Fibroblast of upper back skin (primary cell): ENCODE measurements at regions not wholly inside any gene's neighbourhood (a gene's known extent, or its start where the extent isn't known, plus 50 kb on each side); places are given as distances from the start of the nearest gene placed in this dataset.

ENCODE experiments used
- DNase-seq: peaks from one replicate; pipeline ENCODE4 v3.0.0-alpha.2; 2013

DNA sequence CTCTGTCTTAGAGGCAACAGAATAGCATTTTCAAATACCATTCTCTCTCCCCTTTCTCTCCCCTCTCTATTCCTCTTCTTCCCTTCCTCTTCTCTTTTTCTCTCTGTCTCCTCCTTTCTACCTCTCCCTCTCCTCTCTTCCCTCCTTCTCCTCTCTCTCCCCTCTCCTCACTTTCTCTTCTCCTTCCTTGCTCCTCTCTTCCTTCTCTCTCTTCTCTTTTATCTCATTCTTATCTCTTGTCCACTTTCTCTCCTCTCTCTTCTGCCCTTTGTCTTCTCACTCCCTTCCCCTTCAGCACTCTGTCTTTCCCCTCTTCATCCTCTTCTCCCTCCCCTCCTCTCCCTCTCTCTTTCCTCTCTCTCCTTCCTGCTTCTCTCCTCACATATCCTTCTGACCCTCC lies 2265.8 kb upstream of the TENM3 start:
- no peak for DNase-seq

DNA sequence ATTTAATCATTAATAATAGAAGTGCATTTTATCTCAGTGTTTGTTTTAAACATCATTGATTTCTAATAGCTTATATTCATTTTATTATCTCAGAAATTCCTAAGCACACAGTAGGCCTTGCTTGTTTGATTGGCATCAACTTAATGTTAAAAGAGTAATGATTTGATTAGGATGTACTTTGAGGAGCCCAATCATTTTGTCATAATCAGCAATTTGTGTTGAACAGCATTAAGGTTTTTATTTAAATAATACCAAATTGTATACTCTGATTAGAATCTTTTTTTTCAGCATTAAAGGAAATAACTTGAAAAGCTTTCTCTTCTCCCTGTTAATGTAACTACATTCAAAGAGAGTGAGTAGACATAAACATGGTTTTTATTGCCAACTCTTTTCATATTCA lies 2262.0 kb upstream of the TENM3 start:
- no peak for DNase-seq

DNA sequence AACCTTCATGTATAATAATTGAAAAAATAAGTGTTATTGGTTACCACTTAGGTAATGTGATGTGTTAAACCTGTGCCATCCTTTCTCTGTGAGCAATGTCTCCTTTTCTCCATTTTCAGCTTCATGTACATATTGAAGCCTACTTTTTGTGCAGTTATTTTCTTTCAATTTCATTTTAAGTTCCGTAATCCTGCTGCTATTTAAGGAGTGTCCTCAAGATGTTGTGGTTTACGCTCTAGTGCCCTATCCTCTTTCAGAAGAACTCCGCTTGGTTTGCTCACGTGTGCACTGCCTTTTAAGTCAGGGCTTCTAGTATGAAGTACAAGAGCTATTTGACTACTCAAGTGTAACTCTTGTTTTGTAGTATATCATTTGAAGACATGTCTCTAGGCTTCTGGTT lies 2253.2 kb upstream of the TENM3 start:
- DNase-seq, result no peak

DNA sequence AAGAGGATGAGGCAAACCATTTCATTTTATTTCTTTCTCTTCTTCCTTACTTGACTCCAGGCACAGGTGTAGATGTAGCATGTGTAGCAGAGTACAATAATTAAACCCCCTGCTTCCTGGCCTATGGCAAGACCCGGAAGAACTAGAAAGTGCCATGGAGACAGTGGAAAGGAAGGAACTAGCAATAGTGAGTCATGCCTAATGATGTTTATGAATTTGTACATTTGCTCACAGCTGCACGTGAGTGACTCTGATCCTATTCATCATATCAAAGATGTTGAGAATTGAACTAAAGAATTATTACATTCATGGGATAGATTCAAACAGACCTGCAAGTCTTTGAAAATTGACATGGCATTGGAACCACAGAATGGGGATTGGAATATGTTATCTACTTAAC lies 2233.9 kb upstream of the TENM3 start:
- no peak for DNase-seq

DNA sequence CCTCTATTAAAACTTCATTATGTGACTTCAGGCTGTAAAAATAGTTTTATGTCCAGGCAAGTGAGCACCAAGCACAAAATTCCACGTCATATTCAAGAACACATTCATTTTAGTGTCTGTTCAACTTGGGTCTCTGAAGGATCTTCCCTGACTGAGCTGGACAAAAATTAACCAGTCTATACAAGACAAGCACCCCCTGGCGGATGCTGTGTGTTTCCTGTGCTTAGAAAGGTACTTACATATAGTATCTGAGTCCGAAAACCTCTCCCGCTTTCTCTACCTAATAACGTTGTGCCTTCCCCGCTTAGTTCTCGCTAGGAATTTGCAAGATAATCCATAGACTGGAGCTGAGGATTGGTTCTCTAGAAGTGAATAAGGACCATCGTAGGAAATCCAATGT lies 2214.5 kb upstream of the TENM3 start:
- DNase-seq, result peak; percentile 65

DNA sequence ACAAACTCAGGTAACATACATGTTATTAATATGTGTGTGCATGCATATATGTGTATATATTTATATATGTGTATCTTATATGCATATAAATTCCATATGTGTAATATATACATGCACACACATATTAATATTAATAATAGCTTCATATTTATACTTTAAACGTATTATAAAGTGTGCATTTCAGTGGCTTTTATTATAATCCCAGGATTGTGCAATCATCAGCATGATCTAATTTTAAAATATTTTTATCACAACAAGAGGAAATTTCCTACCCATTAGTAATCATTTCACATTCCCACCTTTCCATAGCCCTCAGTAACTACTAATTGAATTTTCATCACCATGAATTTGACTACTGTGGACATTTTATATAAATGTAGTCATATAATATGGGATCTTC lies 2211.9 kb upstream of the TENM3 start:
- DNase-seq, result no peak

DNA sequence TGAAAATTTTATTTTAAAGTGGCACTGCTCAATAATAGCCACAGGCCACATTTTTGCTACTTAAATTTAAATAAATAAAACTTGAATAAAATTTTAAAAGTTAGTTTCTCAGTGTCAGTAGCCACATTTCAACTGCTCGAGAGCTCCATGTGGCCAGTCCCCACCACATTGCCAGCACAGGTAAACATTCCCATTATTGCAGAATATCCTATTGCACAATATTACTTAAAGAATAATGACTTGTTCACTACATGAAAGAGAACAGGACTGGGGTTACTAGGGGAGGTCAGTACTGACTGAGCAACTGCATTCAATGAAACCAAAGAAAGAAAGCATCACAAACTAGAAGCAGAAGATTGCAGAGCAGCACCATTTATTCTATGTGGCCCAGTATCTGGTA lies 2201.6 kb upstream of the TENM3 start:
- no peak for DNase-seq

DNA sequence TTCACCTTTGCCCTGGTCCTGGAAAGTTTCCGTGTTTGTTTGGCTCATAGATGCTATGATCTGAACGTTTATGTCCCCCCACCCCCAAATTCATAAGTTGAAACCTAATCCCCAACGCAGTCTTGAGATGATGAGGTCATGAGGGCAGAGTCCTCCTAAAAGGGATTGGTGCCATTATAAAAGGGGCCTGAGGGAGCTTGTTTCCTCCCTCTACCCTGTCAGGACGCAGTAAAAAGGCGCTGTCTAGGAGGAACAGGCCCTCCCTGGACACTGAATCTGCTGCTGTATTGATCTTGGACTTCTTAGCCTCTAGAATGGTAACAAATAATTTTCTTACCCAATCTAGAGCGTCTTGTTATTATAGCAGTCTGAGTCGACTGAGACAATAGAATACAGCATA lies 2190.6 kb upstream of the TENM3 start:
- no peak for DNase-seq

DNA sequence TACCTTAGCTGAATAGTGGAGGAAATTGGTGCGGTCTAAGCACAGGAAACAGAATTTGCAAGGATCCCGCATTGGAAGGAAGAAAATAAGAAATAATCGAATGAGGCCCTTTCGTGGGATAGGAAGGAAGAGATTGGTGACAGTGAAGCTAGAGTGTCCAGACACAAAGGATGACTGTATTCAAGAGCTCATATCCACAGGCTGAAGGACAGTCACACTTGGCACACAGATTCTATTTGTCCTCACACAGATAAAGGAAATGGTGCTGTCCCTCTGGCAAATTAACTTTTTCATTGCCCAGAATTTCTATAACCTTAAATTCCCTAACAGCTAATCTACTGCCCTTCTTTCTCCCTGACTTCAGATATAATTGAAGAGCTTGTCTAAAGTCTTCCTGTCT lies 2188.9 kb upstream of the TENM3 start:
- DNase-seq, result no peak

DNA sequence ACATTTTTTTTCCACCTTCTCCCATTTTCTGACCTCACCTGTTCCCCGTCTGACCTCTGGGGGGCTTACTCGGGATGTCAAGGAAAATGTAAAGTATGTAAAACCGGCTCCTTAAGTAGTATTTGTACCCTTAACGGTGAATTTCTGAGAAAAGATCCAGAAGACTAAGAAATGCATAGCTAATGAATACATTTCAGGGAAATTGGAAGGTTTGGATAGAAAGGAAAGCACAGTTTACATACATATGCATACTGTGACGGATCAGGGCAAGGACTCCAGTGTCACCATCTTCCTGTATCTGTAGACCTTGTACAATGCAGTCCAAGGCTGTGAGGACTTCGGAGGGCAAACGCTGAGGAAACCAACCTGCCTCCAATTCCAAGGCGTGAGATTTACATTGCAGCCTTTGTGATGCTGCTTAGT lies 2185.9 kb upstream of the TENM3 start:
- no peak for DNase-seq

DNA sequence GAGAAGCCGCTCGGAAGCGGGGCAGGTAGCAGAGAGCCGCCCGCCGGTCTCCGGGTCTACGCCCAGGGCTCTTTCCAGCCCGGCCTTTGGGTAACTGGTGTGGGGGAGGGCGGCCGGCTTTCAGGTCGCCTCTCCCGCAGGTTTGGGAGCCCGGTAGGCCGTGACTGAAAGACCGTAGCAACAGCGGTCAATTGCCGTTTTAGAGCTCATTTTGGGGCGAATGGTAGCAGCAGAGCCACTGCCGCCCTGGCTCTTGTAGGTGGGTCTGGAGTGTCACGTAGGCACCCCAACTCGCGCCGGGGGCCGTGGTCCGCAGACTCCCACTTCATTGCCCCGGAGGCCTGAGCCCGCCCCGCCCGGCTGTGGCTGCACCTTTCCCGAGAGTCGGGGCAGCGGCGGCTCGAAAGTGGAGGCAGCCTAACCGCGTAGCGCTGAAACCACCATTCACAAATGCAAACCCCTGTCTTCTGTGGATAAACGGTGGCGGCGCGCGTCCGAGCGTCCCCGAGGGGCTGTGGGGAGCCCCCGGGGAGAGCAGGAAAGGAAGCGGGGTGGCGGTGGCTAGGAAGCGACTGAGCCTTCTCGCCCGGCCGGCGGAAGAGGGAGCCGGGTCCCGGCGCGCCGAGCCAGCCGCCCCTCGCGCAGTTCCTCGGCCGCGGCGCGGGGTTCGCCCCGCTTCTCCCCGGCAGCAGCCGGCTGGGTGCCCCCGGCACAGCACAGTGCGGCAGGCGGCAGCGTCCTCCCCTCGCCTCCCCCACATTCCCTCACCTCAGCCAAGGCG lies 2185.1 kb upstream of the TENM3 start:
- DNase-seq, result no peak

DNA sequence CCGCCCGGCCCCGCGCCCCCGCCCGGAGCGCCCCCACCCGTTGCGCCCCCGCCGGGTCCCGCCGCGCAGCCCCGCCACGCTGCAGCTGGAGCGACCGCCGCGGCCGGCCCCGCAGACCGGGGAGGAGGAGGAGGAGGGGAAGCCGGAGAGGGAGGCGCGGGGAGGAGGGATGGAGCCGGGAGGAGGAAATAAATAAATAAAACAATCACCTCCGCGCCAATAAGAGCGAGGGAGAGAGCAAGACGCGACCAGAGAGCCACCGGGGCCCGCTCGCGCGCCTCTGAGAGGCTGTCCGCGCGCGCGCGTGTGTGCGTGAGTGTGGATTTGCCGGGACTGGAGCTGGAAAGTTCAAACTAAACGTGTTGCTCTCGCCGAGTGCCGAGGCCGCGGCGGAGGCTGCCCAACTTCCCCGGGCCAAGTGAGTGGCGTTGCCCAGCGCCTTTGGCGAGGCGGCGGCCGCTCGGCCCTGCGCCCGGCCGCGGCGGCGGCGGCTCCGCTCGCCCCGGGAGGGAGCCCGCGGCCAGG lies 2184.4 kb upstream of the TENM3 start:
- peak; percentile 54 for DNase-seq

DNA sequence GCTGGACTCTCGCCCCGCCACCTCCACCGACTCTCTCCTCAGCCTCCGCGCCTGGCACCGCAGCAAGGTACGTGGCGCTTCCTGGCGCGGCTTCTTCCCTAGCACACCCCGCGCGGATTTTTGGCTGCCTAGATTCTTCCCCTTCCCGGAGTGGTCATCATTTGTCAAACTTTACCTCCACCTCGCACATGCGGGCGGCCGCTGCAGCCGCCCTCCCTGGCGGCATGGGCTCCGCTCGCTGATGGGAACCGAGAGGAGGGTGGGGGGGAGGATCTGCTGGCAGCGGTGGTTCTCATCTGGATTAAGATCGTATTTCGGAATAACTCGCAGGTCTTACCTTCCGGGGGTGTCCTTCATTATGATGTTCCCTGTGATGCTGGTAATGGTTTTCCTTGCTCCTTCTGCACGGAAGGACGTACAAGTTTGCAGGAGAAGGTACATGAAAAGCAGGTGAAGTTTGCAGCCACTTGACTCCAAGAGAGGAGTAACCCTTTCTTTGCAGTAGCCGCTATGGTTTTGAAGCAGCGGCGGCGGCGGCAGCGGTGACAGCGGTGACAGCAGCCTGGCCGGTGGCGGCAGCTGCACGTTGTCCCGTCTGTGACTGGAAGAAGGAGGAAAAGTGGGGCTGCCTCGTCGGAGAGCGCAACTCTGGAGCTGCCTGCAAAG lies 2183.9 kb upstream of the TENM3 start:
- no peak for DNase-seq

DNA sequence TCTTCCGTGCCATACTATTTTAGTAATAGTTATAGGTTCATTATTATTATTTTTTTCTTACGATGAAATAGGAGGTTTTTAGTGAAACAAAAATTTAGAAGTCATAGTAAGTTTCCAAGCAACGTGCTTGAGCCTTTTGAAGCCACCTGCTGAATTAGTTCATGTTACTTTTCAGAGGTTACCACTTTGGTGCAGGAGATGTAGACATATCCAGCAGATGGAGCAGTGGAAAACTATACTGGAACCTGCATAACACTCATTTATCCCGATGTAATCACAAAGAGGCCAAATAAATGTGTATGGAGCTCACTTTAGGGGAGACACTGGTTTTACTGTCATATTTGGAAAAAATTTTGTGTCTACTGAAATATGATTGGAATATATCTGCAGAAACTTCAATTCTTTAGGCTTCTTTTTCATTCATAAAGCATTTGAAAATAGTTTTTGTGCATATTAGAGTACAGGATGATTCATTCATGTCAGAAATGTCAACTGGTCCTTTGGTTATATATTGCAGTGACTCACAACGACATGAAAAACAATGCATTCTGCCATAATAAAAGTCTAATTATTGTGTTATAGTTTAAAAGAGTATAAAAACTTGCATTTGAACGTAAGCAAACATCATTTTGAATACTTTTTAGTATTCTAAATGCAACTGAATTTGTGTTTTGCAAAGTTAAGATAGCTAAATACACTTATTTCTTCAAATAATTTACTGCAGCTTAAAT lies 2182.9 kb upstream of the TENM3 start:
- DNase-seq, result peak; percentile 26

DNA sequence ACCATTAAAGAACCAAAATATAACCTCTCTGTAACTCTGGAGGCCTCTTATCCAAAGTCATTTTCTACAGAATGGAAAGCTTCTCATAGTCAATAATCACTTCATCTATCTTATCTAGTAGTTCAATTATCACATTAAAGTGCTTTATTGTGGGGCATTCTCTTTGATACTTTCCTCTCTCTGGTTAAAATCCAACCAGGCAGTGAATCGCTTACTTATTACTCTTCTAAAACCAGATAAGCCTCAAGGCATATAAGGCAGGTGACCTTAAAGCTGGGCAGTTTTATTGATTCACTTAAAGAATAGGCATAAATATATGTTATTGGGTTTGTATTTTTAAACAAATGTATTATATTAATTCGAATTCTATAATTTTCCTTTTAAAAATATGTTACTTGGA lies 2162.1 kb upstream of the TENM3 start:
- DNase-seq, result no peak

DNA sequence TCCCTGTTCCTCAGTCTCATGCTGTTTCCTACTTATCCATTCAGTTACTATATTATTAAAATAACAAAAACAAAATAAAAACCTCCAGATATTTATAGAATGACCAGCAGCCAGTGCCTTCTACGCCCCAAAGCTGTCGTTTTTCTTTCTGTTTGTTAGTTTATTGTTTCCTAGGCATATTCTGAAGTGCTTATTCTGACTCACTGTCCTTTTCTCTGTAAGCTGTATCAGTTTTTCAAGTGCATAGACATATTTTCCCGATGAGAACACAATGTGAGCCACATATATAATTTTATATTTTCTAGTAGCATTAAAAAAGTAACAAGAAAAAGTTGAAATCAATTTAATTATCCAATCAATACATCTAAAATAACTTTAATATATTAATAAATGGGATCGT lies 2158.6 kb upstream of the TENM3 start:
- DNase-seq, result peak; percentile 10

DNA sequence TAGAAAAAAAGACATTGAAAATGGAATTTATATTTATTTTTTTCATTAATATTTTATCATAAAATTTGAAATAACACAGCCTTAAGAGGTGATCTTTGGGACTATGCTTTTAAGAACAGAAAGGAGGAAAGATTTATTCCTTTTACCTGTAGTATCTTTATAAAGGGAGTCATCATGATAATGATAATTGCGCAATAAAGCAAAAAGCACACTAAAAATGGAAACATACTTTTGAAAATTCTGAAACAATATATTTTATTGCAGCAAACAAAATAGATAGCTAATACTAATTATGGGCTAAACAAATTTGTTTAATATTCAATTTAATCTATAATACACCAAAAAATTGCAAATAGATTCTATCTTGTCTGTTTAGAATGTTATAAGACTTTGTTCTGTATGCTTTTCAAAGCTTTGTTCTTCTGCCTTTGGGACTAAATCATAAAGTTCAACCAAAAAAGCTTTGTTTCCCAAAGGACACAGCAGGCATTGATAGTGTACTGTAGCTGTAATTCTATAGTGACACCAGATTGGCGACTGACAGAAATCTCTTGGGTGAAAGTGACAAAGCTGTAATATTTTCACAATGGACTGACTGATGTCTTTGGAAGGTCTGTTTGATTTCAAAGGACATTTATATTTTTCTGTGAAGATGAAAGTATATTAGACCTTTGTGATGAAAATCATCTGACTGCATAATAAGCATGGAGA lies 2156.6 kb upstream of the TENM3 start:
- DNase-seq, result no peak

DNA sequence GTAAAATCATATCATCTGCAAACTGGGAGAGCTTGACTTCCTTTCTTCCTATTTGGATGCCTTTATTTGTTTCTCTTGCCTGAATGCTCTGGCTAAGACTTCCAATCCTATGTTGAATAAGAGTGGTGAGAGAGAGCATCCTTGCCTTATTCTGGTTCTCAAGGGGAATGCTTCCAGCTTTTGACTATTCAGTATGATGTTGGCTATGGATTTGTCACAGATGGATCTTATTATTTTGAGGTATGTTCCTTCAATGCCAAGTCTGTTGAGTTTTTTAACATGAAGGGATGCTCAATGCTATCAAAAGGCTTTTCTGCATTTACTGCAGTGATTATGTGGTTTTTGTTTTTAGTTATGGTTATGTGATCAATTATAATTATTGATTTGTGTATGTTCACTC lies 2144.6 kb upstream of the TENM3 start:
- DNase-seq, result peak; percentile 11

DNA sequence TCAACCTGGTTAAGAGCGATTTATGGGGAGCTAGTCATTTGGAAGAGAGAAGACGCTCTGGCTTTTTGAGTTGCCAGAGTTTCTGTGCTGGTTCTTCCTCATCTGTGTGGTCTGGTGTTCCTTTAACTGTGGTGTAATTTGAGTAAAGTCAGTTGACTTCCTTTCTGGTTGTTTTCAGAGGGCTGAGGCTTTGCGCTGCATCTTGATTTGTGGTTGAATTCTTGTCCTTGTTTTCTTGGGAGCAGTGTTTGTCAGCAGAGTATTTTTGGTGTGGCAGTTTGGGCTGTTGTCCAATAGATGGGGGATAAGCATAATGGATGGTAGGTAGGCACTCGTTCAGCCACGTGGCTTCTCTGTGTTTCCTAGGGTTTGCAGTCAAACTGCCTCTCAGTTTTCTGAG lies 2143.2 kb upstream of the TENM3 start:
- DNase-seq, result no peak

DNA sequence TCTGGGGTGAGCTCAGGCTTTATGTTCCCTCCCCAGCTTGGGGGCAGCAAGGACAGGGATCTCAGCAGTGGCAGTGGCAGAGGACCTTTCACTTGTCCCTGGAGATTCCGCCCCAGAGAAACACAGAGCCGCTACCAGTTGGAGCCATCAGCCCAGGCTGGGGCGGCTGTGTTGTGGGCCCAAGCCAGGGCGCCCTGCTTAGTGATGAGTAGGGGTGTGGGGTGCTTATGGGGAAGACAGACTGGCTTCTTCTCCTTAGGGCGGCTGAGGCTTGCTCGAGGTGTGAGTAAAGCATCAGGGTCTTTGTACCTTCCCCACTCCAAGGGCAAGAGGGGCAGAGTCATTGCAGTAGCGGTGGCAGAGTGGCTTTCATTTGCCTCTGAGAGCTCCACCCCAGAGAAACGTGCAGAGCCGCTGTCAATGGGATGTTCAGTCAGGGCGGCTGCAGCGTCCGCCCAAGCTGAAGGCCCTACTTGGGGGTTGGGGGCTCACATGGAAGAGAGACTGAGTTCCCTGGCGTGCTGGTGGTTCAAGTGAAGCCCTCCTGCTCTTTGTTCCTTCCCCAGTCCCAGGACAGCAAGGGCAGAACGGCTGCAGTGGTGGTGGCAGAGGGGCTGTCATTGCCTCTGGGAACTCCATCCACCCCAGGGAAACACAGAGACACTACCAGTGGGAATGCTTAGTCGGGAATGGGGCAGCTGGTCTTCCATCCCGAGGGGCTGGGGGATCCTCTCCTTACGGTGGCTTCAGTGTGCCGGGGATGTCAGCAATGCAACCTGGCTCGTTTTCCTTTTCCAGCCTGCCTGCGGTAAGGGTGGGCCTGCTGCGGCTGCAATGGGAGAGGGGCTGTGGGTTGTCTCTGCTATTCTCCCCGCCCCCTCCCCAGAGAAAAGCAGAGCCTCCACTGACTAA lies 2142.5 kb upstream of the TENM3 start:
- no peak for DNase-seq

DNA sequence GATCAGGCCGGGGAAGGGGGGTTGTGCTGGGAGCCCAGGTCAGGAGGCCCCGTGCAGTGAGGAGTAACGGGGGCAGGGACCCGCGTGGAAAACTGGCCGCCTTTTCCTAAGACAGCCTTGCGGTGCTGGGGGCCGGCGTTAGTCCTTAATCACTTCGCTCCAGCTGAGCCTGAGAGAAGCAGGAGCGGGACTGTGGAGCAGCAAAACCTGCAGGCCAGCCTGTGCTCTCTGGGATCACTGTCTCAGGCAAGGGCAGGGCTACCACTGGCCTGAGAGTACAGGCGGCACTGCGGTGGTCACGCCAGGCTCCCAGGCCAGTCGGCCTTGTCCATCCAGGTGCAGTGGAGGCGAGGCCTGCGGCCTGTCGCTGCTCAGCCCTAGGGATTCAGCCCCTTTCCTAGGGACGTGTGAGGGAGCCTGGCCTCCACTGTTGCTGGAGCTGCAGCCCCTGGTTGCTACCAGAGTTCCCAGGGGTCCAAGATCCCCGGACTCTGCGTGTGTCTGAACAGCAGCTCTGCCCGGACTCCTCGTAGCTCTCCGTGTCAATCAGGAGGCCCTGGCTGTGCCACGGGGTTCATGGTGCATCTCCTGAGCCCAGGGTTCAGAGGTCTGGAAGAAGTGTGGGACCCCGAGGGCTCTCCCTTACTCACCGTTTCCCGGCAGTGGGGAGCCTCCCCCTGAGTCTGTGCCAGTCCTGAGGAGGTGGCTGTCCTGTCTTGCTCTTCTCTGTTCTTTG lies 2141.7 kb upstream of the TENM3 start:
- no peak for DNase-seq
